HL-60 (cell line): ENCODE measurements at regions not wholly inside any gene's neighbourhood (a gene's known extent, or its start where the extent isn't known, plus 50 kb on each side); places are given as distances from the start of the nearest gene placed in this dataset.

Experiments
- DNase-seq, 2 experiments: peaks; one replicate each; pipeline ENCODE4 v3.0.0-alpha.2; 2010 to 2020; ENCODE audit warnings: low read depth in 1 of 2, low spot score in 1 of 2
- H3K27ac ChIP-seq: fragments of 250-450 bp; sonication (Bioruptor Pico); replicated peaks from 2 replicates; pipeline ENCODE4 v1.5.1; 2020; ENCODE audit warnings: mild to moderate bottlenecking, moderate library complexity
- H3K27me3 ChIP-seq: fragments of 250-450 bp; sonication (Bioruptor Pico); 2 replicates; pipeline ENCODE4 v1.5.1; 2021; ENCODE audit warnings: mild to moderate bottlenecking, moderate library complexity; ENCODE audit not compliant: insufficient read depth, poor library complexity, severe bottlenecking
- H3K4me3 ChIP-seq: replicated peaks from 2 replicates; pipeline ENCODE4 v1.5.1; 2011; ENCODE audit warnings: mild to moderate bottlenecking, control low read depth, low read length; ENCODE audit not compliant: insufficient read depth
- GABPA ChIP-seq: IDR thresholded peaks from 2 replicates; pipeline ENCODE4 v1.6.1; 2012; ENCODE audit warnings: low read depth
- POLR2AphosphoS5 ChIP-seq: IDR thresholded peaks from 2 replicates; pipeline ENCODE4 v1.6.1; 2012; ENCODE audit warnings: low read depth
- REST ChIP-seq: IDR thresholded peaks from 2 replicates; pipeline ENCODE4 v1.6.1; 2012; ENCODE audit warnings: low read depth; ENCODE audit not compliant: insufficient replicate concordance
- SPI1 ChIP-seq: IDR thresholded peaks from 2 replicates; pipeline ENCODE4 v1.6.1; 2012; ENCODE audit warnings: low read depth, mild to moderate bottlenecking, borderline replicate concordance
- TF ChIP-seq, protein P1 (sequence below): IDR thresholded peaks from one replicate; pipeline ENCODE4 v1.5.1; 2011; ENCODE audit warnings: low read length, control low read depth, inconsistent platforms; ENCODE audit not compliant: insufficient read depth

- Histone ChIP-seq H3K4me3 (no peak overlapping the region), H3K27ac (no peak overlapping the region), H3K27me3 (no peaks in the 10 kb centered on the region)
- no peak for TF ChIP-seq POLR2AphosphoS5
- TF ChIP-seq, protein P1, sequence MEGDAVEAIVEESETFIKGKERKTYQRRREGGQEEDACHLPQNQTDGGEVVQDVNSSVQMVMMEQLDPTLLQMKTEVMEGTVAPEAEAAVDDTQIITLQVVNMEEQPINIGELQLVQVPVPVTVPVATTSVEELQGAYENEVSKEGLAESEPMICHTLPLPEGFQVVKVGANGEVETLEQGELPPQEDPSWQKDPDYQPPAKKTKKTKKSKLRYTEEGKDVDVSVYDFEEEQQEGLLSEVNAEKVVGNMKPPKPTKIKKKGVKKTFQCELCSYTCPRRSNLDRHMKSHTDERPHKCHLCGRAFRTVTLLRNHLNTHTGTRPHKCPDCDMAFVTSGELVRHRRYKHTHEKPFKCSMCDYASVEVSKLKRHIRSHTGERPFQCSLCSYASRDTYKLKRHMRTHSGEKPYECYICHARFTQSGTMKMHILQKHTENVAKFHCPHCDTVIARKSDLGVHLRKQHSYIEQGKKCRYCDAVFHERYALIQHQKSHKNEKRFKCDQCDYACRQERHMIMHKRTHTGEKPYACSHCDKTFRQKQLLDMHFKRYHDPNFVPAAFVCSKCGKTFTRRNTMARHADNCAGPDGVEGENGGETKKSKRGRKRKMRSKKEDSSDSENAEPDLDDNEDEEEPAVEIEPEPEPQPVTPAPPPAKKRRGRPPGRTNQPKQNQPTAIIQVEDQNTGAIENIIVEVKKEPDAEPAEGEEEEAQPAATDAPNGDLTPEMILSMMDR = no peak
- TF ChIP-seq REST = no peak
- TF ChIP-seq GABPA = no peak
- DNase-seq = no peak
Measured at GRCh38 chrX:43016021-43016420, 238.1 kb upstream of the PPP1R2C start.

DNA sequence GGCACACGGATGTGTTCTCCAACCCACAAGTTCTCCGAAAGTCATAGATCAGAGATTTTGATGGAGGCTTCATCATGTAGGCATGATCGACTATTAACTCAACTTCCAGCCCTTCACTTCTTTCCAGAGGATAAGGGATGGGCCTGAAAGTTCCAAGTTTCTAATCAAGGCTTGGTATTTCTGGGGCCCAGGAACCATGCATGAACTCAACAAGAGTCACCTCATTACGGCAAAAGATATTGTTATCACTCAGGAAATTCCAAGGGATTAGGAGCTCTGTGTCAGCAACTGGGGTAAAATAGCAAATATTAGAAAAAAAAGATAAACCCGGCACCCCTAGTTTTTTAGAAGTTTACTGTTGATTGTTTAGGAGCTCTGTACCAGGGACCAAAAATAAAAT, 240.1 kb upstream of the PPP1R2C start:
- H3K27me3 ChIP-seq = no peaks in the 10 kb centered on the region
- no peak overlapping the region for H3K27ac ChIP-seq
- DNase-seq = no peak
- no peak overlapping the region for H3K4me3 ChIP-seq
- TF ChIP-seq, protein P1 = no peak
- TF ChIP-seq REST = no peak
- TF ChIP-seq GABPA = no peak
- no peak for TF ChIP-seq POLR2AphosphoS5

DNA sequence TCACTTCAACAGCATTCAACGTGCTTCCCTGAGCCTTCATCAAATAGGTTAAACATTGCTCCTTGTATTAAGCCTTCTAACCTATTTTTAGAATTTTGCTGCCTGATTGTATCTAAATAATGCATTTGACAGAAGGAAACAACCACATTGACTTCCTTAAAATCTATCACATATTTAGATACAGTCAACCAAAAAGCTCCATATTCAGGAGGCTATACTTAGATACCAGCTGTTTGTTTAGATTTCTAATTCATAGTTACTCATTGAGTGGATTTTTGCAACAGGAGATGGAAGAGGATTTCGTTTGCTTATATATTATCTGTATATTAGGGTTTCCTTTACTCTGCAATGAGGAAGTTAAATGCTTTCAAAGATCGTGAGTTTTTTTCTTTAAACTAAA, 241.1 kb upstream of the PPP1R2C start:
- no peak overlapping the region for H3K27ac ChIP-seq
- TF ChIP-seq, protein P1 = no peak
- TF ChIP-seq REST (no peak), GABPA (no peak), POLR2AphosphoS5 (no peak), SPI1 (no peak; the same call in 1 of the 2 replicates)
- no peaks in the 10 kb centered on the region for H3K27me3 ChIP-seq
- H3K4me3 ChIP-seq = no peak overlapping the region
- DNase-seq = no peak
